Breast epithelium (tissue), 4 donors: ENCODE measurements at regions not wholly inside any gene's neighbourhood (a gene's known extent, or its start where the extent isn't known, plus 50 kb on each side); places are given as distances from the start of the nearest gene placed in this dataset.
A peak's percentile ranks its signal among the peaks of the same experiment; 100 is the strongest.

Experiments used
- DNase-seq, 2 donors: peaks; one replicate each; pipeline ENCODE4 v3.0.0-alpha.2; 2019; ENCODE audit warnings: low spot score in 2 of 2
- H3K27ac ChIP-seq, 2 donors: fragments of 200-600 bp; sonication (generic) in 1 of 2; one replicate each; pipeline ENCODE4 v1.5.1; 2016 to 2019; ENCODE audit warnings: mild to moderate bottlenecking in 1 of 2
- H3K27me3 ChIP-seq, 2 donors: fragments of 200-600 bp; sonication (generic) in 1 of 2; one replicate each; pipeline versions ENCODE4 v1.5.1 to v1.6.0; 2017 to 2019; ENCODE audit warnings: control low read depth in 1 of 2, mild to moderate bottlenecking in 1 of 2
- H3K36me3 ChIP-seq: fragments of 200-600 bp; one replicate; pipeline ENCODE4 v1.5.1; 2019
- H3K4me1 ChIP-seq, 2 donors: fragments of 200-600 bp; sonication (generic); one replicate each; pipeline ENCODE4 v1.5.1; 2016 to 2019; ENCODE audit warnings: control low read depth in 1 of 2
- H3K4me3 ChIP-seq, 3 donors: fragments of 200-600 bp; sonication (generic); 1 replicate in 2 of 3; 2 replicates in 1 of 3; pipeline ENCODE4 v1.5.1; 2016 to 2019; ENCODE audit warnings: mild to moderate bottlenecking in 3 of 3, moderate library complexity in 2 of 3
- H3K9me3 ChIP-seq, 2 donors: fragments of 200-600 bp; sonication (generic) in 1 of 2; one replicate each; pipeline ENCODE4 v1.5.1; 2016 to 2019; ENCODE audit warnings: control low read depth in 1 of 2
- CTCF ChIP-seq, 3 donors: fragments of 450-650 bp; IDR thresholded peaks; one replicate each; pipeline ENCODE4 v1.5.1; 2016 to 2017; ENCODE audit warnings: antibody characterized with exemption in 3 of 3, mild to moderate bottlenecking in 3 of 3, moderate library complexity in 3 of 3
- POLR2A ChIP-seq: fragments of 450-650 bp; IDR thresholded peaks from one replicate; pipeline ENCODE4 v1.6.1; 2016; ENCODE audit warnings: antibody characterized with exemption, mild to moderate bottlenecking, moderate library complexity
- POLR2AphosphoS5 ChIP-seq, 3 donors: sonication (generic); formaldehyde crosslinking; IDR thresholded peaks; one replicate each; pipeline ENCODE4 v1.6.1; 2017; ENCODE audit warnings: antibody characterized with exemption in 3 of 3
- intact Hi-C: fragments of 100-400 bp; cut with DNase I; formaldehyde crosslinking; loops from one replicate; pipeline ENCODE4 v1.15.1; 2023; ENCODE audit warnings: low total_unique reads

GRCh38 chr16:79847569-79847968 is 247.0 kb upstream of the MAF start:
- H3K27me3 ChIP-seq, result no peaks in the 10 kb centered on the region
- H3K27ac ChIP-seq, result no peak overlapping the region
- TF ChIP-seq POLR2A, result no peak
- no peak for TF ChIP-seq CTCF (IDR thresholded peaks at IDR 0.05)
- TF ChIP-seq POLR2AphosphoS5 (IDR thresholded peaks at IDR 0.05), result no peak
- intact Hi-C loops, result no loop called here
- no peaks in the 10 kb centered on the region for H3K36me3 ChIP-seq
- no peaks in the 10 kb centered on the region for H3K9me3 ChIP-seq
- H3K4me1 ChIP-seq, result no peaks in the 10 kb centered on the region
- H3K4me3 ChIP-seq, result no peak overlapping the region
- DNase-seq, result no peak

- Histone ChIP-seq H3K36me3 (no peaks in the 10 kb centered on the region), H3K4me1 (no peaks in the 10 kb centered on the region), H3K4me3 (no peak overlapping the region), H3K27ac (no peak overlapping the region), H3K27me3 (no peaks in the 10 kb centered on the region), H3K9me3 (no peaks in the 10 kb centered on the region)
- intact Hi-C loops, result no loop called here
- TF ChIP-seq POLR2AphosphoS5 (IDR thresholded peaks at IDR 0.05), result no peak
- no peak for TF ChIP-seq POLR2A
- TF ChIP-seq CTCF (IDR thresholded peaks at IDR 0.05), result no peak
- peak in 1 of 2 donors; percentile 45 for DNase-seq
Observed at GRCh38 chr16:79847101-79847500, 246.6 kb upstream of the MAF start.

- intact Hi-C loops, result no loop called here
- TF ChIP-seq POLR2AphosphoS5 (IDR thresholded peaks at IDR 0.05) (no peak), POLR2A (no peak), CTCF (IDR thresholded peaks at IDR 0.05) (no peak)
- H3K4me1 ChIP-seq, result no peaks in the 10 kb centered on the region
- DNase-seq, result no peak
- no peaks in the 10 kb centered on the region for H3K27me3 ChIP-seq
- no peak overlapping the region for H3K4me3 ChIP-seq
- H3K36me3 ChIP-seq, result no peaks in the 10 kb centered on the region
- H3K9me3 ChIP-seq, result no peaks in the 10 kb centered on the region
- H3K27ac ChIP-seq, result no peak overlapping the region
Observed at GRCh38 chr16:79845734-79846135, 245.2 kb upstream of the MAF start.

GRCh38 chr16:79845033-79845733 is 244.6 kb upstream of the MAF start:
- no peaks in the 10 kb centered on the region for H3K36me3 ChIP-seq
- intact Hi-C loops, result no loop called here
- TF ChIP-seq POLR2AphosphoS5 (IDR thresholded peaks at IDR 0.05) (no peak), CTCF (IDR thresholded peaks at IDR 0.05) (no peak), POLR2A (no peak)
- no peaks in the 10 kb centered on the region for H3K4me1 ChIP-seq
- no peak for DNase-seq
- no peaks in the 10 kb centered on the region for H3K9me3 ChIP-seq
- no peak overlapping the region for H3K27ac ChIP-seq
- no peak overlapping the region for H3K4me3 ChIP-seq
- no peaks in the 10 kb centered on the region for H3K27me3 ChIP-seq

- Histone ChIP-seq H3K27ac (no peak overlapping the region), H3K27me3 (no peaks in the 10 kb centered on the region), H3K4me1 (peaks cover 0 to 2% of the 10 kb centered on the region in 2 donors), H3K36me3 (no peaks in the 10 kb centered on the region), H3K4me3 (no peak overlapping the region), H3K9me3 (no peaks in the 10 kb centered on the region)
- intact Hi-C loops, result no loop called here
- TF ChIP-seq POLR2AphosphoS5 (IDR thresholded peaks at IDR 0.05) (no peak), CTCF (IDR thresholded peaks at IDR 0.05) (no peak), POLR2A (no peak)
- DNase-seq, result no peak
Observed at GRCh38 chr16:79844603-79845002, 244.1 kb upstream of the MAF start.
